Gastroesophageal sphincter (tissue), 3 donors: ENCODE measurements at regions not wholly inside any gene's neighbourhood (a gene's known extent, or its start where the extent isn't known, plus 50 kb on each side); places are given as distances from the start of the nearest gene placed in this dataset.

Experiments
- POLR2A ChIP-seq, 2 donors: fragments of 450-650 bp; IDR thresholded peaks; one replicate each; pipeline ENCODE4 v1.6.1; 2017; ENCODE audit warnings: antibody characterized with exemption in 2 of 2, mild to moderate bottlenecking in 2 of 2, moderate library complexity in 1 of 2
- POLR2AphosphoS5 ChIP-seq: sonication (generic); formaldehyde crosslinking; IDR thresholded peaks from one replicate; pipeline ENCODE4 v1.6.1; 2017; ENCODE audit warnings: antibody characterized with exemption
- TF ChIP-seq, protein P1 (sequence below), 4 experiments: fragments of 200-600 bp in 2 of 4; fragments of 450-650 bp in 2 of 4; sonication (generic) in 1 of 4; IDR thresholded peaks; one replicate each; pipeline ENCODE4 v1.5.1; 2017 to 2019; ENCODE audit warnings: antibody characterized with exemption in 4 of 4, mild to moderate bottlenecking in 2 of 4, moderate library complexity in 2 of 4

GRCh38 chr2:104561251-104561650, 292.7 kb upstream of the POU3F3 start:
- no peak for TF ChIP-seq POLR2A (IDR thresholded peaks at IDR 0.05)
- TF ChIP-seq, protein P1, sequence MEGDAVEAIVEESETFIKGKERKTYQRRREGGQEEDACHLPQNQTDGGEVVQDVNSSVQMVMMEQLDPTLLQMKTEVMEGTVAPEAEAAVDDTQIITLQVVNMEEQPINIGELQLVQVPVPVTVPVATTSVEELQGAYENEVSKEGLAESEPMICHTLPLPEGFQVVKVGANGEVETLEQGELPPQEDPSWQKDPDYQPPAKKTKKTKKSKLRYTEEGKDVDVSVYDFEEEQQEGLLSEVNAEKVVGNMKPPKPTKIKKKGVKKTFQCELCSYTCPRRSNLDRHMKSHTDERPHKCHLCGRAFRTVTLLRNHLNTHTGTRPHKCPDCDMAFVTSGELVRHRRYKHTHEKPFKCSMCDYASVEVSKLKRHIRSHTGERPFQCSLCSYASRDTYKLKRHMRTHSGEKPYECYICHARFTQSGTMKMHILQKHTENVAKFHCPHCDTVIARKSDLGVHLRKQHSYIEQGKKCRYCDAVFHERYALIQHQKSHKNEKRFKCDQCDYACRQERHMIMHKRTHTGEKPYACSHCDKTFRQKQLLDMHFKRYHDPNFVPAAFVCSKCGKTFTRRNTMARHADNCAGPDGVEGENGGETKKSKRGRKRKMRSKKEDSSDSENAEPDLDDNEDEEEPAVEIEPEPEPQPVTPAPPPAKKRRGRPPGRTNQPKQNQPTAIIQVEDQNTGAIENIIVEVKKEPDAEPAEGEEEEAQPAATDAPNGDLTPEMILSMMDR (IDR thresholded peaks at IDR 0.05): no peak
- TF ChIP-seq POLR2AphosphoS5: no peak
